DND-41 (cell line): ENCODE measurements at regions not wholly inside any gene's neighbourhood (a gene's known extent, or its start where the extent isn't known, plus 50 kb on each side); places are given as distances from the start of the nearest gene placed in this dataset.

ENCODE experiments used
- ATAC-seq: fragments of 200-7000 bp; cut with Tn5 transposase; 3 replicates; pipeline ENCODE4 v1.9.1; 2021; ENCODE audit warnings: low read depth; ENCODE audit not compliant: insufficient read depth
- DNase-seq: peaks from one replicate; pipeline ENCODE4 v3.0.0-alpha.2; 2020
- H2AFZ ChIP-seq: 2 replicates; pipeline ENCODE4 v1.6.0; 2012; ENCODE audit warnings: low read depth, low read length
- H3K27ac ChIP-seq: 2 replicates; pipeline ENCODE4 v1.5.1; 2012; ENCODE audit warnings: low read length, inconsistent platforms
- H3K27me3 ChIP-seq: fragments of 200-600 bp; sonication (generic); 2 replicates; pipeline ENCODE4 v1.6.0; 2012; ENCODE audit warnings: low read length, mild to moderate bottlenecking, inconsistent platforms; ENCODE audit not compliant: insufficient read depth, poor library complexity
- H3K36me3 ChIP-seq: 2 replicates; pipeline ENCODE4 v1.5.1; 2012; ENCODE audit warnings: low read length, inconsistent platforms; ENCODE audit not compliant: insufficient read depth
- H3K4me1 ChIP-seq: 2 replicates; pipeline ENCODE4 v1.5.1; 2012; ENCODE audit warnings: mild to moderate bottlenecking, low read length; ENCODE audit not compliant: insufficient read depth
- H3K4me2 ChIP-seq: 2 replicates; pipeline ENCODE4 v1.6.0; 2012; ENCODE audit warnings: mild to moderate bottlenecking, moderate library complexity, low read length, inconsistent platforms; ENCODE audit not compliant: insufficient read depth
- H3K4me3 ChIP-seq, 2 experiments: fragments of 200-600 bp in 1 of 2; shearing (Covaris generic) in 1 of 2; 2 replicates each; pipeline ENCODE4 v1.5.1; 2012 to 2016; ENCODE audit warnings: inconsistent platforms in 2 of 2, low read length in 2 of 2, mild to moderate bottlenecking in 2 of 2, low read depth in 1 of 2, moderate library complexity in 1 of 2
- H3K79me2 ChIP-seq: 2 replicates; pipeline ENCODE4 v1.6.0; 2012; ENCODE audit warnings: low read length, inconsistent platforms; ENCODE audit not compliant: insufficient read depth
- H3K9ac ChIP-seq: 2 replicates; pipeline ENCODE4 v1.6.0; 2012; ENCODE audit warnings: low read depth, mild to moderate bottlenecking, inconsistent platforms, low read length, moderate library complexity
- H3K9me3 ChIP-seq: 2 replicates; pipeline ENCODE4 v1.5.1; 2012; ENCODE audit warnings: low read length, moderate library complexity, mild to moderate bottlenecking, inconsistent platforms; ENCODE audit not compliant: insufficient read depth, severe bottlenecking
- H4K20me1 ChIP-seq: 2 replicates; pipeline ENCODE4 v1.6.0; 2012; ENCODE audit warnings: low read length; ENCODE audit not compliant: insufficient read depth
- CTCF ChIP-seq: IDR thresholded peaks from 2 replicates; pipeline ENCODE4 v1.5.1; 2012; ENCODE audit warnings: borderline replicate concordance, low read length, moderate library complexity, mild to moderate bottlenecking; ENCODE audit not compliant: poor library complexity, severe bottlenecking; ENCODE audit errors: extremely low read depth
- EZH2 ChIP-seq: IDR thresholded peaks from 3 replicates; pipeline ENCODE4 v1.6.1; 2012; ENCODE audit warnings: borderline replicate concordance, low read depth, mild to moderate bottlenecking, moderate library complexity, low read length, inconsistent platforms; ENCODE audit not compliant: severe bottlenecking

GRCh38 chr9:108022246-108022935, 532.8 kb upstream of the KLF4 start:
- TF ChIP-seq CTCF = no peak
- no peak for TF ChIP-seq EZH2
- no peaks in the 10 kb centered on the region for H3K9me3 ChIP-seq
- no peak overlapping the region for H3K9ac ChIP-seq
- H3K4me3 ChIP-seq = no peak overlapping the region
- no peak overlapping the region for H3K27ac ChIP-seq
- no peak for ATAC-seq
- H3K79me2 ChIP-seq = no peaks in the 10 kb centered on the region
- no peaks in the 10 kb centered on the region for H3K36me3 ChIP-seq
- no peaks in the 10 kb centered on the region for H3K4me1 ChIP-seq
- H3K4me2 ChIP-seq = no peak overlapping the region
- no peak for DNase-seq
- no peak overlapping the region for H2AFZ ChIP-seq
- no peaks in the 10 kb centered on the region for H3K27me3 ChIP-seq
- no peaks in the 10 kb centered on the region for H4K20me1 ChIP-seq

DNA sequence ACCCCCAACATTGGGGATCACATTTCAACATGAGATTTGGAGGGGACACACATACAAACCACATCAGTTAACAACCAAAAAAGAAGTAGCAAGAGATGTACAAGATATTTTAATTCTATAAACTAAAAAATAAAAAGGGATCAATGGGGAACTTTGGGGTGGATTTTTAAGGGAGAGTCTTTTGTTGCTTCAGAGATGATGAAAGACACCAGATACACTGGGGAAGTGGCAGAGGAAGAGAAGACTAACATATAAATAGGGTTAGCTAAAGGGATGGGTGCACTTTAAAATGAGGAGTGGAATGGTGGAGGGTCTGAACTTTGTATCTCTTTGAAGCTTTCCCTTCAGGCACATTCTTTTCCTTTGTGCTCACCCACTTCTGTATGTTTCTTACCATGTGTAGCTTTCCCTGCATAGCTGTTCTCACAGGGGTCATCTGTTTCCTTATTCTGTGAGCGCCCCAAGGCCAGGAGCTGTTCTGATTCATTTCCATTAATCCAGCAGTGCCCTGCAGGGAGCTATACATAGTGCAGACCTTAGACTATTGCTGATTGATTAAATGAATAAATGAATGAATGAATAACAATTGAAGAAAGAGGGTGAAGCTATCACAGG, 531.6 kb upstream of the KLF4 start:
- Histone ChIP-seq H3K4me2 (no peak overlapping the region), H3K4me1 (no peaks in the 10 kb centered on the region), H3K4me3 (no peak overlapping the region), H4K20me1 (no peaks in the 10 kb centered on the region), H3K79me2 (no peaks in the 10 kb centered on the region), H3K36me3 (no peaks in the 10 kb centered on the region), H3K9me3 (no peaks in the 10 kb centered on the region), H3K27me3 (no peaks in the 10 kb centered on the region), H3K9ac (no peak overlapping the region), H2AFZ (no peak overlapping the region), H3K27ac (no peak overlapping the region)
- TF ChIP-seq EZH2 (no peak), CTCF (no peak)
- ATAC-seq (no peak), DNase-seq (no peak)

GRCh38 chr9:108019821-108020220, 530.3 kb upstream of the KLF4 start:
- no peak for ATAC-seq

More at GRCh38 chr9:108019821-108020220, 530.3 kb upstream of the KLF4 start:
- TF ChIP-seq CTCF (no peak), EZH2 (no peak)
- H3K79me2 ChIP-seq = no peaks in the 10 kb centered on the region
- no peaks in the 10 kb centered on the region for H3K36me3 ChIP-seq
- H2AFZ ChIP-seq = no peak overlapping the region
- no peak overlapping the region for H3K27ac ChIP-seq
- no peak overlapping the region for H3K4me2 ChIP-seq
- no peak for DNase-seq
- H3K27me3 ChIP-seq = no peaks in the 10 kb centered on the region
- no peak overlapping the region for H3K4me3 ChIP-seq
- H3K9me3 ChIP-seq = no peaks in the 10 kb centered on the region
- H3K4me1 ChIP-seq = no peaks in the 10 kb centered on the region
- H3K9ac ChIP-seq = no peak overlapping the region
- no peaks in the 10 kb centered on the region for H4K20me1 ChIP-seq
